GM12878 (cell line): ENCODE measurements at regions not wholly inside any gene's neighbourhood (a gene's known extent, or its start where the extent isn't known, plus 50 kb on each side); places are given as distances from the start of the nearest gene placed in this dataset.

Experiments
- ATF2 ChIP-seq: IDR thresholded peaks from 2 replicates; pipeline ENCODE4 v1.6.1; 2012; ENCODE audit warnings: low read length, inconsistent platforms
- BRCA1 ChIP-seq: IDR thresholded peaks from 2 replicates; pipeline ENCODE4 v1.6.1; 2011; ENCODE audit warnings: low read depth, low read length, improper control_type of control experiment
- CBFB ChIP-seq: IDR thresholded peaks from 2 replicates; pipeline ENCODE4 v1.6.1; 2016; ENCODE audit warnings: antibody characterized with exemption, low read depth
- CEBPB ChIP-seq, 2 experiments: fragments of 150-350 bp in 1 of 2; IDR thresholded peaks; 2 replicates each; pipeline ENCODE4 v1.6.1; 2012 to 2014; ENCODE audit warnings: low read depth in 2 of 2, low read length in 2 of 2, borderline replicate concordance in 1 of 2, inconsistent platforms in 1 of 2
- CREB1 ChIP-seq: IDR thresholded peaks from 2 replicates; pipeline ENCODE4 v1.6.1; 2012; ENCODE audit warnings: low read depth, mild to moderate bottlenecking, inconsistent platforms
- CREM ChIP-seq: IDR thresholded peaks from 2 replicates; pipeline ENCODE4 v1.6.1; 2014; ENCODE audit warnings: antibody characterized with exemption, low read depth
- E4F1 ChIP-seq: fragments of 450-650 bp; IDR thresholded peaks from 2 replicates; pipeline ENCODE4 v1.6.1; 2018; ENCODE audit warnings: borderline replicate concordance, mild to moderate bottlenecking; ENCODE audit not compliant: partially characterized antibody
- MLLT1 ChIP-seq: fragments of 450-650 bp; IDR thresholded peaks from 2 replicates; pipeline ENCODE4 v1.6.1; 2016; ENCODE audit warnings: mild to moderate bottlenecking
- MTA3 ChIP-seq: IDR thresholded peaks from 2 replicates; pipeline ENCODE4 v1.6.1; 2012; ENCODE audit warnings: low read length, inconsistent platforms, borderline replicate concordance
- MYC ChIP-seq: IDR thresholded peaks from 2 replicates; pipeline ENCODE4 v1.6.1; 2011; ENCODE audit warnings: mild to moderate bottlenecking, low read length, moderate library complexity, inconsistent platforms; ENCODE audit not compliant: insufficient read depth, insufficient replicate concordance, insufficient read length, severe bottlenecking
- PBX3 ChIP-seq: IDR thresholded peaks from 2 replicates; pipeline ENCODE4 v1.6.1; 2011; ENCODE audit warnings: mild to moderate bottlenecking, low read depth, low read length, moderate library complexity; ENCODE audit not compliant: insufficient replicate concordance
- RAD21 ChIP-seq: IDR thresholded peaks from 2 replicates; pipeline ENCODE4 v1.6.1; 2011; ENCODE audit warnings: mild to moderate bottlenecking, low read depth, low read length, moderate library complexity; ENCODE audit not compliant: insufficient read depth
- REST ChIP-seq: IDR thresholded peaks from 2 replicates; pipeline ENCODE4 v1.6.1; 2012; ENCODE audit warnings: mild to moderate bottlenecking, low read depth, low read length
- SMAD1 ChIP-seq: fragments of 450-650 bp; IDR thresholded peaks from 2 replicates; pipeline ENCODE4 v1.6.1; 2018; ENCODE audit warnings: mild to moderate bottlenecking, low read depth; ENCODE audit not compliant: partially characterized antibody
- SP1 ChIP-seq: IDR thresholded peaks from one replicate; pipeline ENCODE4 v1.6.1; 2011; ENCODE audit warnings: low read depth, low read length
- SUPT20H ChIP-seq: IDR thresholded peaks from 2 replicates; pipeline ENCODE4 v1.6.1; 2011; ENCODE audit warnings: low read depth, mild to moderate bottlenecking, low read length, moderate library complexity, borderline replicate concordance; ENCODE audit not compliant: control insufficient read depth
- USF2 ChIP-seq: IDR thresholded peaks from 2 replicates; pipeline ENCODE4 v1.6.1; 2011; ENCODE audit warnings: low read depth, low read length, improper control_type of control experiment, borderline replicate concordance

GRCh38 chr3:182682263-182683241 is 110.8 kb upstream of the ATP11B start (continued):
- TF ChIP-seq PBX3, result no peak
- TF ChIP-seq CBFB, result no peak
- no peak for TF ChIP-seq E4F1
- TF ChIP-seq CEBPB (IDR thresholded peaks at IDR 0.05; ENCODE audit: borderline replicate concordance in 1 of 2, low read depth in 2 of 2, low read length in 2 of 2), result no peak
- TF ChIP-seq BRCA1, result no peak
- no peak for TF ChIP-seq SP1
- TF ChIP-seq MTA3, result no peak
- no peak for TF ChIP-seq MYC
- no peak for TF ChIP-seq CREM
- no peak for TF ChIP-seq MLLT1
- no peak for TF ChIP-seq SUPT20H
- TF ChIP-seq REST, result no peak
- TF ChIP-seq ATF2, result no peak
- TF ChIP-seq RAD21, result no peak
- no peak for TF ChIP-seq CREB1
- no peak for TF ChIP-seq SMAD1
- TF ChIP-seq USF2, result no peak
